H9 (cell line): ENCODE measurements at regions not wholly inside any gene's neighbourhood (a gene's known extent, or its start where the extent isn't known, plus 50 kb on each side); places are given as distances from the start of the nearest gene placed in this dataset.

ENCODE experiments used
- DNase-seq: peaks from one replicate; pipeline ENCODE4 v3.0.0-alpha.2; 2017
- H2AFZ ChIP-seq: one replicate; pipeline ENCODE4 v1.6.1; 2013; ENCODE audit warnings: mild to moderate bottlenecking, low read length, control low read depth, moderate library complexity
- H2AK5ac ChIP-seq: 2 replicates; pipeline ENCODE4 v1.6.1; 2013; ENCODE audit warnings: low read length, control low read depth, mixed read lengths; ENCODE audit not compliant: insufficient read length
- H2BK120ac ChIP-seq: one replicate; pipeline ENCODE4 v1.6.1; 2013; ENCODE audit warnings: low read depth, mild to moderate bottlenecking, low read length, control low read depth, inconsistent platforms; ENCODE audit not compliant: poor library complexity, severe bottlenecking
- H2BK12ac ChIP-seq: 2 replicates; pipeline ENCODE4 v1.6.1; 2013; ENCODE audit warnings: low read length, control low read depth, mixed read lengths, low read depth; ENCODE audit not compliant: insufficient read length
- H2BK15ac ChIP-seq: 2 replicates; pipeline ENCODE4 v1.6.1; 2013; ENCODE audit warnings: low read depth, low read length, control low read depth
- H2BK20ac ChIP-seq: one replicate; pipeline ENCODE4 v1.6.1; 2013; ENCODE audit warnings: low read depth, mild to moderate bottlenecking, low read length, control low read depth, inconsistent platforms; ENCODE audit not compliant: poor library complexity, severe bottlenecking
- H2BK5ac ChIP-seq: 2 replicates; pipeline ENCODE4 v1.6.1; 2013; ENCODE audit warnings: low read length, control low read depth, mixed read lengths; ENCODE audit not compliant: insufficient read length
- H3K14ac ChIP-seq: 2 replicates; pipeline ENCODE4 v1.6.1; 2013; ENCODE audit warnings: low read length, control low read depth; ENCODE audit not compliant: insufficient read depth
- H3K18ac ChIP-seq: 2 replicates; pipeline ENCODE4 v1.6.1; 2013; ENCODE audit warnings: low read depth, mild to moderate bottlenecking, mixed read lengths, low read length, control low read depth; ENCODE audit not compliant: insufficient read length
- H3K23ac ChIP-seq: 2 replicates; pipeline ENCODE4 v1.6.1; 2013; ENCODE audit warnings: low read length, control low read depth, mixed read lengths, low read depth; ENCODE audit not compliant: insufficient read length
- H3K23me2 ChIP-seq: 2 replicates; pipeline ENCODE4 v1.6.1; 2013; ENCODE audit warnings: low read depth, mild to moderate bottlenecking, mixed read lengths, low read length, control low read depth; ENCODE audit not compliant: insufficient read length, poor library complexity, severe bottlenecking
- H3K27ac ChIP-seq: 2 replicates; pipeline ENCODE4 v1.5.1; 2013; ENCODE audit warnings: low read length, control low read depth, mixed read lengths, low read depth; ENCODE audit not compliant: insufficient read length
- H3K27me3 ChIP-seq: 2 replicates; pipeline ENCODE4 v1.6.1; 2013; ENCODE audit warnings: low read length, control low read depth, inconsistent platforms; ENCODE audit not compliant: insufficient read depth
- H3K4ac ChIP-seq: 2 replicates; pipeline ENCODE4 v1.6.1; 2013; ENCODE audit warnings: low read depth, mild to moderate bottlenecking, control low read depth, inconsistent platforms, low read length, moderate library complexity
- H3K4me1 ChIP-seq: 2 replicates; pipeline ENCODE4 v1.6.1; 2013; ENCODE audit warnings: low read length, control low read depth, inconsistent platforms; ENCODE audit not compliant: insufficient read depth
- H3K4me2 ChIP-seq: 2 replicates; pipeline ENCODE4 v1.6.1; 2013; ENCODE audit warnings: low read length, control low read depth, mixed read lengths; ENCODE audit not compliant: insufficient read length, insufficient read depth
- H3K56ac ChIP-seq: 2 replicates; pipeline ENCODE4 v1.6.1; 2013; ENCODE audit warnings: low read depth, mild to moderate bottlenecking, mixed read lengths, low read length, control low read depth; ENCODE audit not compliant: insufficient read length
- H3K79me1 ChIP-seq: 2 replicates; pipeline ENCODE4 v1.6.1; 2013; ENCODE audit warnings: low read depth, mild to moderate bottlenecking, moderate library complexity, low read length, control low read depth, inconsistent platforms; ENCODE audit not compliant: insufficient read depth, poor library complexity, severe bottlenecking
- H3K79me2 ChIP-seq: 2 replicates; pipeline ENCODE4 v1.6.1; 2013; ENCODE audit warnings: low read length, control low read depth, inconsistent platforms; ENCODE audit not compliant: insufficient read depth
- H3K9ac ChIP-seq: 2 replicates; pipeline ENCODE4 v1.6.1; 2013; ENCODE audit warnings: low read length, control low read depth, mixed read lengths; ENCODE audit not compliant: insufficient read length; ENCODE audit errors: extremely low read depth
- H3K9me3 ChIP-seq: one replicate; pipeline ENCODE4 v1.6.1; 2013; ENCODE audit warnings: low read depth, low read length, inconsistent platforms; ENCODE audit not compliant: control insufficient read depth
- H3T11ph ChIP-seq: one replicate; pipeline ENCODE4 v1.6.1; 2013; ENCODE audit warnings: mild to moderate bottlenecking, low read length, control low read depth, inconsistent platforms
- H4K20me1 ChIP-seq: one replicate; pipeline ENCODE4 v1.6.1; 2013; ENCODE audit not compliant: control insufficient read depth, insufficient read length, insufficient read depth
- H4K5ac ChIP-seq: 2 replicates; pipeline ENCODE4 v1.6.1; 2013; ENCODE audit warnings: low read depth, mild to moderate bottlenecking, mixed read lengths, low read length, control low read depth; ENCODE audit not compliant: insufficient read length
- H4K8ac ChIP-seq: replicated peaks from 2 replicates; pipeline ENCODE4 v1.6.1; 2013; ENCODE audit warnings: low read length, control low read depth, mixed read lengths, low read depth; ENCODE audit not compliant: insufficient read length
- H4K91ac ChIP-seq: 2 replicates; pipeline ENCODE4 v1.6.1; 2013; ENCODE audit warnings: low read depth, mild to moderate bottlenecking, moderate library complexity, mixed read lengths, low read length, control low read depth; ENCODE audit not compliant: insufficient read length
- H3K27ac Mint-ChIP-seq, 3 experiments: 2 replicates in 2 of 3; 3 replicates in 1 of 3; pipeline ENCODE4 v1.8.0; 2020 to 2021; ENCODE audit warnings: mixed read lengths in 3 of 3, mild to moderate bottlenecking in 1 of 3, moderate library complexity in 1 of 3
- H3K27me3 Mint-ChIP-seq: 2 replicates; pipeline ENCODE4 v1.8.0; 2021; ENCODE audit warnings: low read depth, mild to moderate bottlenecking, moderate library complexity, mixed read lengths
- H3K36me3 Mint-ChIP-seq, 3 experiments: 2 replicates in 2 of 3; 3 replicates in 1 of 3; pipeline ENCODE4 v1.8.0; 2020 to 2021; ENCODE audit warnings: low read depth in 3 of 3, mixed read lengths in 3 of 3; ENCODE audit not compliant: insufficient read depth in 1 of 3
- H3K4me1 Mint-ChIP-seq, 2 experiments: 2 replicates each; pipeline ENCODE4 v1.8.0; 2020; ENCODE audit warnings: mixed read lengths in 2 of 2
- H3K4me3 Mint-ChIP-seq, 2 experiments: 2 replicates in 1 of 2; 3 replicates in 1 of 2; pipeline ENCODE4 v1.8.0; 2020 to 2021; ENCODE audit warnings: mild to moderate bottlenecking in 2 of 2, mixed read lengths in 2 of 2, moderate library complexity in 1 of 2
- H3K9me3 Mint-ChIP-seq, 2 experiments: 2 replicates in 1 of 2; 3 replicates in 1 of 2; pipeline ENCODE4 v1.8.0; 2020; ENCODE audit warnings: mild to moderate bottlenecking in 2 of 2, mixed read lengths in 2 of 2, moderate library complexity in 1 of 2
- CTCF ChIP-seq: fragments of 200-600 bp; sonication (generic); conservative IDR thresholded peaks from 3 replicates; pipeline ENCODE4 v1.8.0; 2021; ENCODE audit warnings: antibody characterized with exemption, mild to moderate bottlenecking
- WGBS: extraction: QIAGEN DNeasy Blood & Tissue Kit; methylation state at CpG from one replicate; pipeline ENCODE4 v1.1.7; 2013; ENCODE audit warnings: missing lambda C conversion rate, low lambda C conversion rate, mixed read lengths; ENCODE audit not compliant: insufficient read length; ENCODE audit errors: extremely low coverage; 5-methylcytosine and 5-hydroxymethylcytosine counted together

GRCh38 chr1:59214248-59215208, 82.4 kb upstream of the FGGY start:
- Histone ChIP-seq H2AFZ (no peak overlapping the region), H3K79me1 (no peaks in the 10 kb centered on the region), H3K23me2 (no peaks in the 10 kb centered on the region), H3K56ac (no peak overlapping the region), H3K79me2 (no peaks in the 10 kb centered on the region), H3K14ac (no peak overlapping the region), H2BK5ac (no peak overlapping the region), H4K91ac (no peak overlapping the region), H3K18ac (no peak overlapping the region), H3K27ac (no peak overlapping the region), H2BK15ac (no peak overlapping the region), H2AK5ac (no peak overlapping the region), H3K4ac (no peak overlapping the region), H3K9me3 (no peaks in the 10 kb centered on the region), H3K23ac (no peak overlapping the region), H3K27me3 (no peaks in the 10 kb centered on the region), H4K8ac (no peak overlapping the region), H3T11ph (no peak overlapping the region), H4K20me1 (no peaks in the 10 kb centered on the region), H3K4me2 (no peak overlapping the region), H3K4me1 (no peaks in the 10 kb centered on the region), H2BK12ac (no peak overlapping the region), H2BK120ac (no peak overlapping the region), H3K9ac (no peak overlapping the region), H4K5ac (no peak overlapping the region), H2BK20ac (no peak overlapping the region)
- Mint-ChIP-seq H3K9me3 (peaks cover 20 to 22% of the 10 kb centered on the region in 2 experiments), H3K4me3 (no peak overlapping the region), H3K27ac (no peak overlapping the region), H3K27me3 (no peaks in the 10 kb centered on the region), H3K4me1 (peaks cover 2 to 6% of the 10 kb centered on the region in 2 experiments; a peak in 3 of 4 replicates), H3K36me3 (peaks cover 7 to 17% (median 11%) of the 10 kb centered on the region in 3 experiments)
- DNase-seq = no peak
- TF ChIP-seq CTCF = no peak
- WGBS = no CpG with 5 or more reads among the region's 10 CpGs
